Fibroblast of lung (primary cell): ENCODE measurements at regions not wholly inside any gene's neighbourhood (a gene's known extent, or its start where the extent isn't known, plus 50 kb on each side); places are given as distances from the start of the nearest gene placed in this dataset.

Source experiments
- DNase-seq, 2 donors: peaks; one replicate each; pipeline versions ENCODE4 v3.0.0 to v3.0.0-alpha.2; 2010; ENCODE audit warnings: low read depth in 2 of 2
- H2AFZ ChIP-seq: 2 replicates; pipeline ENCODE4 v1.5.1; 2012; ENCODE audit warnings: low read length, control low read depth, inconsistent platforms
- H3K27ac ChIP-seq: 2 replicates; pipeline ENCODE4 v1.5.1; 2011; ENCODE audit warnings: low read length, control low read depth; ENCODE audit not compliant: insufficient read depth
- H3K27me3 ChIP-seq: 2 replicates; pipeline ENCODE4 v1.5.1; 2011; ENCODE audit warnings: mild to moderate bottlenecking, low read length; ENCODE audit not compliant: control insufficient read depth, insufficient read depth
- H3K36me3 ChIP-seq: 2 replicates; pipeline ENCODE4 v1.5.1; 2011; ENCODE audit warnings: low read length; ENCODE audit not compliant: control insufficient read depth, insufficient read depth
- H3K4me1 ChIP-seq: 2 replicates; pipeline ENCODE4 v1.5.1; 2011; ENCODE audit warnings: low read length; ENCODE audit not compliant: control insufficient read depth, insufficient read depth; ENCODE audit errors: extremely low read depth
- H3K4me2 ChIP-seq: 2 replicates; pipeline ENCODE4 v1.5.1; 2011; ENCODE audit warnings: low read length, control low read depth; ENCODE audit not compliant: insufficient read depth; ENCODE audit errors: extremely low read depth
- H3K4me3 ChIP-seq, 4 experiments: fragments of 200-600 bp in 1 of 4; sonication (generic) in 1 of 4; replicated peaks in 1 of 4; 2 replicates each; pipeline ENCODE4 v1.5.1; 2011 to 2016; ENCODE audit warnings: low read length in 4 of 4, low read depth in 3 of 4, mild to moderate bottlenecking in 3 of 4, control low read depth in 2 of 4, inconsistent platforms in 1 of 4, mixed read lengths in 1 of 4; ENCODE audit not compliant: insufficient read depth in 1 of 4; ENCODE audit errors: control extremely low read depth in 1 of 4
- H3K79me2 ChIP-seq: 2 replicates; pipeline ENCODE4 v1.5.1; 2012; ENCODE audit warnings: mild to moderate bottlenecking, low read length, inconsistent platforms; ENCODE audit not compliant: control insufficient read depth, insufficient read depth
- H3K9ac ChIP-seq: 2 replicates; pipeline ENCODE4 v1.5.1; 2011; ENCODE audit warnings: mild to moderate bottlenecking, low read length, control low read depth; ENCODE audit not compliant: insufficient read depth
- H3K9me3 ChIP-seq: 2 replicates; pipeline ENCODE4 v1.5.1; 2012; ENCODE audit warnings: low read depth, low read length; ENCODE audit not compliant: control insufficient read depth, insufficient read depth
- H4K20me1 ChIP-seq: 2 replicates; pipeline ENCODE4 v1.5.1; 2011; ENCODE audit warnings: low read length; ENCODE audit not compliant: control insufficient read depth, insufficient read depth; ENCODE audit errors: extremely low read depth
- EZH2 ChIP-seq: IDR thresholded peaks from 2 replicates; pipeline ENCODE4 v1.5.1; 2012; ENCODE audit warnings: low read length, control low read depth, mild to moderate bottlenecking; ENCODE audit errors: missing control alignments
- TF ChIP-seq, protein P1 (sequence below), 2 donors: IDR thresholded peaks in 1 of 2; conservative IDR thresholded peaks in 1 of 2; 1 replicate in 1 of 2; 2 replicates in 1 of 2; pipeline ENCODE4 v1.5.1; 2011 to 2012; ENCODE audit warnings: low read length in 2 of 2, control low read depth in 1 of 2, inconsistent platforms in 1 of 2, low read depth in 1 of 2, mild to moderate bottlenecking in 1 of 2

GRCh38 chr6:43860285-43860684, 90.3 kb downstream of the VEGFA start:
- Histone ChIP-seq H3K27me3 (peaks cover 13% of the 10 kb centered on the region), H3K36me3 (no peaks in the 10 kb centered on the region), H2AFZ (no peak overlapping the region), H3K79me2 (no peaks in the 10 kb centered on the region), H3K4me2 (no peak overlapping the region), H3K4me3 (no peak overlapping the region), H3K9me3 (no peaks in the 10 kb centered on the region), H3K27ac (no peak overlapping the region), H4K20me1 (no peaks in the 10 kb centered on the region), H3K4me1 (no peaks in the 10 kb centered on the region), H3K9ac (no peak overlapping the region)
- TF ChIP-seq EZH2, result no peak
- TF ChIP-seq, protein P1, sequence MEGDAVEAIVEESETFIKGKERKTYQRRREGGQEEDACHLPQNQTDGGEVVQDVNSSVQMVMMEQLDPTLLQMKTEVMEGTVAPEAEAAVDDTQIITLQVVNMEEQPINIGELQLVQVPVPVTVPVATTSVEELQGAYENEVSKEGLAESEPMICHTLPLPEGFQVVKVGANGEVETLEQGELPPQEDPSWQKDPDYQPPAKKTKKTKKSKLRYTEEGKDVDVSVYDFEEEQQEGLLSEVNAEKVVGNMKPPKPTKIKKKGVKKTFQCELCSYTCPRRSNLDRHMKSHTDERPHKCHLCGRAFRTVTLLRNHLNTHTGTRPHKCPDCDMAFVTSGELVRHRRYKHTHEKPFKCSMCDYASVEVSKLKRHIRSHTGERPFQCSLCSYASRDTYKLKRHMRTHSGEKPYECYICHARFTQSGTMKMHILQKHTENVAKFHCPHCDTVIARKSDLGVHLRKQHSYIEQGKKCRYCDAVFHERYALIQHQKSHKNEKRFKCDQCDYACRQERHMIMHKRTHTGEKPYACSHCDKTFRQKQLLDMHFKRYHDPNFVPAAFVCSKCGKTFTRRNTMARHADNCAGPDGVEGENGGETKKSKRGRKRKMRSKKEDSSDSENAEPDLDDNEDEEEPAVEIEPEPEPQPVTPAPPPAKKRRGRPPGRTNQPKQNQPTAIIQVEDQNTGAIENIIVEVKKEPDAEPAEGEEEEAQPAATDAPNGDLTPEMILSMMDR (conservative IDR thresholded peaks at IDR 0.05 in 1 of 2, IDR thresholded peaks at IDR 0.05 in 1 of 2; ENCODE audit: low read depth in 1 of 2, low read length in 2 of 2), result no peak
- peak in 1 of 2 donors; percentile 19 for DNase-seq

GRCh38 chr6:43859213-43859612, 89.2 kb downstream of the VEGFA start:
- Histone ChIP-seq H3K4me2 (no peak overlapping the region), H3K9me3 (no peaks in the 10 kb centered on the region)

GRCh38 chr6:43858161-43859153, 88.4 kb downstream of the VEGFA start:
- H2AFZ ChIP-seq, result no peak overlapping the region
- no peaks in the 10 kb centered on the region for H3K79me2 ChIP-seq
- no peak overlapping the region for H3K4me3 ChIP-seq
- H3K4me1 ChIP-seq, result no peaks in the 10 kb centered on the region
- H4K20me1 ChIP-seq, result no peaks in the 10 kb centered on the region
- no peak overlapping the region for H3K9ac ChIP-seq
- no peak for DNase-seq
- H3K27ac ChIP-seq, result no peak overlapping the region
- H3K36me3 ChIP-seq, result no peaks in the 10 kb centered on the region
- peaks cover 4% of the 10 kb centered on the region for H3K27me3 ChIP-seq
- TF ChIP-seq, protein P1 (conservative IDR thresholded peaks at IDR 0.05 in 1 of 2, IDR thresholded peaks at IDR 0.05 in 1 of 2; ENCODE audit: low read depth in 1 of 2, low read length in 2 of 2), result no peak
- no peak for TF ChIP-seq EZH2
- no peaks in the 10 kb centered on the region for H3K9me3 ChIP-seq
- H3K4me2 ChIP-seq, result no peak overlapping the region

More at GRCh38 chr6:43859213-43859612, 89.2 kb downstream of the VEGFA start:
- Histone ChIP-seq H3K27me3 (peaks cover 7% of the 10 kb centered on the region), H3K9ac (no peak overlapping the region), H2AFZ (no peak overlapping the region), H3K36me3 (no peaks in the 10 kb centered on the region), H3K4me1 (no peaks in the 10 kb centered on the region), H3K4me3 (no peak overlapping the region), H4K20me1 (no peaks in the 10 kb centered on the region), H3K27ac (no peak overlapping the region), H3K79me2 (no peaks in the 10 kb centered on the region)
- no peak for DNase-seq
- TF ChIP-seq EZH2, result no peak
- TF ChIP-seq, protein P1 (conservative IDR thresholded peaks at IDR 0.05 in 1 of 2, IDR thresholded peaks at IDR 0.05 in 1 of 2; ENCODE audit: low read depth in 1 of 2, low read length in 2 of 2), result no peak
